GM18870 (cell line): ENCODE measurements at regions not wholly inside any gene's neighbourhood (a gene's known extent, or its start where the extent isn't known, plus 50 kb on each side); places are given as distances from the start of the nearest gene placed in this dataset.

ENCODE experiments used
- ATAC-seq: cut with Tn5 transposase; IDR thresholded peaks from one replicate; pipeline ENCODE4 v1.9.1; 2021; ENCODE audit warnings: moderate library complexity; ENCODE audit not compliant: unreplicated experiment

DNA sequence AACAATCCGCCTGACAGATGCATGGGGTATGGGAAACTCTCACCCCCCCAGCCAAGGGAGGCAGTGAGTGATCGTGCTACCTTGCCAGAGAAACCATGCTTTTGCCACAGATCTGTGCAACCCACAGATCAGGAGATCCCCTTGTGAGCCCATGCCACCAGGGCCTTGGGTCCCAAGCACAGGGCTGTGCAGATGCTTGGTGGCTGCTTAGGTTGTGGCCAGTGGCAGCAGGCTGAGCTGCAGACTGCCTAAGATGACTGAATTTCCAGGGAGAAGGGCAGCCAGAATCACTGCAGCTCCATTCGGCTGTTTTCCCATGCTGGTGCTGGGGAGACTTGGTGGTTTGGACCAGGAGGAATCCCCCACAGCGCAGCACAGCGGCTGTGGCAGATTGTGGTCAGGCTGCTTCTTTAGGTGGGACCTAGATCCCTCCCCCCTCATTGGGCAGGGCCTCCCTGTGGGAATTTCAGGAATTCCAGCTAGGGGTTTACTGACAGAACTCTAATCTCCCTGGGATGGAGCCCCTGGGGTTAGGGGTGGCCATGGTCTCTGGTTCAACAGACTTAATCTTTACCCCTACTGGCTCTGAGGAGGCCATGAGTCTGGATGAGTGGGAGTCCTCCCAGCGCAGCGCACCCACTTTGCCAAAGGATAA is 264.6 kb upstream of the DAAM1 start:
- no peak for ATAC-seq

DNA sequence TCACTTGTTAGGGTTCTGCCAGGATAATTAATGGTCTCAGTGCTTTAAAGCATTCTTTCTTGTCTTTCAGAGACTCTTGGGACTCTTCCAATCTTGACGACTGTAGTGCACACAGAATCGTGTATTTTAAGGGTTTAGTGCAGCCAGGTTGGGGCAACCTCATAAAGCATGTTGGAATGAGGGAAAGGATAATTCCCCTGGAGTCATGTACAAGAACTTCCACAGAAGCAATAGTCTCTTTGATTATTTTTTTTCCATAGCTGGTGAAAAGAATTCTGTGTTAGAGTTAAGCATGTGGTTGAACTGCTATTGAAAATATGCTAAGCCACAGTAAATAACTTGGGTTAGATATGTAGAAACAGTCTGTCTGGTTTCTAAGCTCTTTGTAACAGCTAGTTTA is 246.8 kb upstream of the DAAM1 start:
- ATAC-seq, result no peak

DNA sequence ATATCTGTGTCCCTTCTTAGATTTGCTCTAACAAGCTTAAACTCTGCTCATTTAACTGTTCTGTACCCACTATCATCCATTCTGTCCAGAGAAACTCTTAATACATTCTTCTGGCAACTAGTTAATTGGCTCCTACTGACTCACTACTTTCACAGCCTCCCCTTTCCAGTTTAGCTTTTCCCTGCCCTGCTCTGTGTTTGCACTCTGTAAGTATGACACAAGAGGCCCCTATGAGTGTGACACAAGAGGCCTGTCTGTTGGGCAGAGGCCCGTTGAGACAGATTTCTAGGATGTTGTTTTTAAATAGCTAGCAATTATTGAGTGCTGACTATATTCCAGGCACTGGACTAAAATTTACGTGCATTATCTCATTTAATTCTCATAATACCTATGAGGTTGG is 246.0 kb upstream of the DAAM1 start:
- no peak for ATAC-seq

DNA sequence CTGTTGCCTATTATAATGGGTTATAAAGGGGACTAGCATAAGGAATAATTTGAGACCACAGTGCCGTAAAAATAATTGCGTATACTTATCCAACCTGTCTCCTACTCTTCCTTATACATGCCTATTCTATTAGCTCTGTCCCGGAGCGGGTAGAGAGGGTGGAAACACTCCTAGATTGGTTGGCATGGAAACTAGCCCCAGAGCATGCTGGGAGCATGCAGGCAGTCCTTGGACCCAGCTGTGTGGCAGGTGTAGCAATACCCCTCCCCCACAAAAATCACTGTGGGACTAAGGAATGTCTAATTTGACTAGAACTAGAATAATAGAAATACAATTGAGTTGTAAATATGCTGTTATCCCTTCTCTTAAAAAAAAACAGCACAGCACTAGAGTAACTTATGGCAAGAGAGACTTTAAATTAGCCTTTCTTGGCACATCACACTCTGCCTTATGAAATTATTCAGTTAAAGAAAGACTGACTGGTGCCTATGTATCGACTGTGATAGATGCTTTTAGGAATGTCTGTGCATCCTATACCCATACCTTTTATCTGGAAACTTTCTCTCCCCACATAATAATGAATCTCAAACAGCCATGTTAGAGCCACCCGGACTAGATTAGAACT is 244.0 kb upstream of the DAAM1 start:
- no peak for ATAC-seq

DNA sequence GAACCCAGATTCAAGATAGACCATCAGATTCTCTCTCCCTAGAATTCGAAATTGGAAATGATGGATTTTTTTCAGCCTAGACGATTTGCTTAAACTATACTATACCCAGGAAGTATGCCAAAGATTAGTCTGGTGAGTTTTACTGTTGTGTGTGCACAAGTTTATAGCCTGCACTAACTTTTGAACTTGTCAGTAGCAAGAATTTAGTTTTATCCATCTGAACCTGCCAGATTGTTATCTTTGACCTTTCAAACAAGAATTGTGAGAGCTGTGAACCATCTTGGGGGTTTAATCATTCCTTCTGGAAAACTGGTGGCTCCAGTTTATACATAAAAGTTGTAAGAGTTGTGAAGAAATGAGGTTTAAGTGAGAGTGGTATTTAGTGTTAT is 243.5 kb upstream of the DAAM1 start:
- ATAC-seq, result no peak

DNA sequence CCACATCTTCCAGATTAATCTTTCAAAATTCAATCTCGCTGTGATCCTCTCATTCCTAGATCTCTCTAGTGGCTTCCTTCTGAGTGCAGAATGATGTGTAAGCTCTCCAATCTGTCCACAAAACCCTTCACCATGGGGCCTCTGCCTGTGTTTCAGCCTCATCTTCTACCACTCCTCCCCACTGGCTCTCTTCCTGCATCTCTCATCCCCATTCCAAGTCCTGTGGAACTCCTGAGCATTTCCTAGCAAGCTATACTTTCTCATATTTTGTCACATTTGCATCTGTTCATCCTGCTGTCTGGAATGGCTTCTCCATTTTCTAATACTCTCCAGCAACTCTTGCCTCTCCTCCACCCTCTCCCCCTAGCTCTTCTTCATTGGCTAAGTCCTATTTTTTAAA is 242.0 kb upstream of the DAAM1 start:
- ATAC-seq, result no peak

DNA sequence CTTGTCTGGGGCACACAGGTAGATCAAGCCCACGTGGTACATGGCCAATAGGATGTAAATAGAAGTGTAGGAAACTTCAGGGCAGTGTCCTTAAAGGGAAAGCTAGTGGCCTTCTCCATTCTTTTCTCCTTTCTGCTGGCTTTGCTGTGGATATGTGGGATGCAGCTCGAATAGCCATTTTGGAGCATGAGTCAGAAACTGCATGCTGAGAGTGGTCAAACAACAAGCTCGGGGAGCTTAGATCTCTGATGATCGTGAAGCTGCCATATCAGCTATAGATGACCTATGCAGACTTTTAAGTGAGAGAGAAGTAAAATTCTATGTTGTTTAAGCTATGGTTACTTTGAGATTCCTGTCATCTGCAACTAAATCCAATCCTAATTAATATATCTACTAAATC is 241.3 kb upstream of the DAAM1 start:
- ATAC-seq, result no peak

DNA sequence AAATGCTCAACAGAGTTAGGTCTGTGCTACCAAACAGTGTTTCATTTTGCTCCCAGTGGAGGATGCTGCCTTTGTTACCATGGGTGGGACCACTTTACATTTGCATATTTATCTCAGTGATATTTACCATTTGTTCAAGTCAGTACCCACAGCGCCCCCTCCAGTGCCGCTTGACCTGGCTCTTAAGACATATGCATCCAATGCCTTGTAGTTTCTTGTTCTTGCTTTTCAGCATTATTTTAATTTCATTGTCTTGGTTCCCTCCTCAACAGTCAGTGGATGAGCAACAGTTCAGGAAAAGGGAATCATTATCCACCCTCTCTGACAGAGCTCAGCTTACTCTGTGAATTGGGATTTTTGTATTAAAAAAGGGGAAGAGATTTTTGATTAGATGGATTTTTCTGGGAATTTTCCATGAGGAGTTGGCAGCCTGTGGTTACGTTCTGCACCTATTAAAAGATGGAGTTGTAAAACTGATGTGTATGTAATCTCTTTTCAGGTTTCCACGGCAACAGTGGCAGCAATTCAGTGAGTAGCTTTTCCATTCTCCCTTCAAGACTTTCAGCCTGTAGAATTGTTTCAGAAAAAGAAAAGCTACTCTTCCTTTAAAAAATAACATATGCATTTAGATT is 240.5 kb upstream of the DAAM1 start:
- no peak for ATAC-seq

DNA sequence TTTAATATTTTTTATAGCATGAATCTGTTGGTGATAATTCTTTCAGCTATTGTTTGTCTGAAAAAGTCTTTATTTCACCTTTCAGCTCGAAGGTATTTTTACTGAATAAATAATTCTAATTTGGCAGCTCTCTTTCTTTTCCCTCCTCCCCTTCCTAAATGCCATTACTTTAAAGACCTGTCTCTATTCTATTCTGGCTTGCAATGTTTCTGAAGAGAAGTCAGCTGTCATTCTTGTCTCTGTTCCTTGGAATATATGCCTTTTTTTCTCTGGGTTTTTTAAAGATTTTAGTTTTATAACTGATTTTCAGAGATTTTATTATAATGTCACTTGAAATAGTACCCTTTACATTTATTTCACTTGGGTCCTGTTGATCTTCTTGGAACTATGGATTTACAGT is 237.9 kb upstream of the DAAM1 start:
- ATAC-seq, result no peak

DNA sequence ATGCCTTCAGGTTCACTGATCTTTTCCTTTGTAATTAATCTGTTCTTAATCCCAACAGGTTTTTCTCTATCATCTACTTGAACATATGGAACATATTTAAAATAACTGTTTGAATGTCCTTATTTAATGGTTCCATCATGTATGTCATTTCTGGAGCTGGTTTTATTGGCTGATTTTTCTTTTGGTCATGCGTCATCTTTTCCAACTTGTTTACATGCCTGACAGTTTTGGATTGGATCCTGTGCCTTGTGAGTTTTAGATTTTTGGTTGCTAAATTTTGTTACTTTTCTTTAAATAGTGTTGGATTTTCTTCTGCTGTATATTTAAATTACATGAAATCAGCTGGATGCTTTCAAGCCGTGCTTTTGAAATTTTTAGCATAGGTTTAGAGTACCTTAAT is 237.3 kb upstream of the DAAM1 start:
- ATAC-seq, result no peak

DNA sequence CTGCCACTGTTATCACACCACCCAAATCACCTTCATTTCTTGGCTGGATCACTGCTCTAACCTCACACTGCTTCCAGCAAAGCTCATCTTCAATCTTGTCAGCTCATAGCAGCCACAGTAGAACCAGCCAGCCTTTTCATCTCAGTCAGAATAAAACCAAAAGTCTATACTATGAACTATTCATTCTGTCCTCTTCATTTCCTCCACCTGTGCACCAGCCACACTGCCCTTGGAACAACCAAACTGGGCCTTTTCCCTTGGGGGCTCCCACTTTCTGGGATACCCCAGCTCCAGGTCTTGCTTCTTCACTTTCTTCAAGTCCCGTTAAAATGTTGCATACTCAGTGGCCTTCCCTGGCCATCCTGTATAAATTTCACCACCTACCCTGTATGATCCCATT is 234.4 kb upstream of the DAAM1 start:
- ATAC-seq, result peak; percentile 50

DNA sequence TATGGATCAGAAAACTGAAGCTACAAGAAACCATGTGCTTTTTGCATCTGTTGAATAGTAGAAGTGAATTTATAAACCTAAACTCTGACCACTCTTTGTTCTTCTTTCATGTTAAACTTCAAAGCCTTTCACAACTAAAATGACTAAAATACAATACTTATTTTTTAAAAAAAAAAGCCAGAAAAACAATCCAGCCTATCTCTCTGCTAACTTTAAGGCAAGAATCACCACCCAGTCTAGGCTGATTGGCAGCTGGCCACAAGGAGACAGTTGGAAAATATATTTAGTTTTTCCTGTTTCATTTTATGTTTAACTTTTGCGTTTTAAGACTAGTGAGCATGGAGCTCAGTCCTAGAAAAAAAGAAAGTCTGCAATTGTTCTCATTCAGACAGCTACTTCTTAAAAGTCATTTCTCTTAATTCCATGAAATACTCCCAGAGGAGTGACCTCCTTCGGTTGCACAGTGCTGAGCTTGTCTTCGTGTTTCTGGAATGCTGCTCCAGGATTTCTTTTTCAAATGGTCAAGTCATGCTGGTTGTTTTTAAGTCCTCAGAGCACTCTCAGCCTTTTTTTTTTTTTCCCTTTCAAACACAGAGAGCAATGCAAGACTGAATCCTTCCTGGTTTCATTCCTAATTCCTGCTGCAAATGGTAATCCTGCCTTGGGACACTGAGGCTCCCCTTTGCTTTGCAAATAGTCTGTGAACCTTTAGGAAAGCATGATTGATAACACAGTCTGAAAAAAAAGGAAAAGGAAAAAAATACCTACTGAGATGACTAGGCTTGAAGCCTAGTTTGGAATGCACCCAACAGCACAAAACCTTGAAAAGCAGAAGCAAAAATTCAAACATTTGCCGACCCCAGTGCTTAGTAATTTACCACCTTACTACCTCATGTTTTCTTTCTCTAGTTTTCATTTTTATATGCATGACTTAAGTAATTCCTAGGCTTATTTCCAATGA is 233.3 kb upstream of the DAAM1 start:
- peak; percentile 55 for ATAC-seq

DNA sequence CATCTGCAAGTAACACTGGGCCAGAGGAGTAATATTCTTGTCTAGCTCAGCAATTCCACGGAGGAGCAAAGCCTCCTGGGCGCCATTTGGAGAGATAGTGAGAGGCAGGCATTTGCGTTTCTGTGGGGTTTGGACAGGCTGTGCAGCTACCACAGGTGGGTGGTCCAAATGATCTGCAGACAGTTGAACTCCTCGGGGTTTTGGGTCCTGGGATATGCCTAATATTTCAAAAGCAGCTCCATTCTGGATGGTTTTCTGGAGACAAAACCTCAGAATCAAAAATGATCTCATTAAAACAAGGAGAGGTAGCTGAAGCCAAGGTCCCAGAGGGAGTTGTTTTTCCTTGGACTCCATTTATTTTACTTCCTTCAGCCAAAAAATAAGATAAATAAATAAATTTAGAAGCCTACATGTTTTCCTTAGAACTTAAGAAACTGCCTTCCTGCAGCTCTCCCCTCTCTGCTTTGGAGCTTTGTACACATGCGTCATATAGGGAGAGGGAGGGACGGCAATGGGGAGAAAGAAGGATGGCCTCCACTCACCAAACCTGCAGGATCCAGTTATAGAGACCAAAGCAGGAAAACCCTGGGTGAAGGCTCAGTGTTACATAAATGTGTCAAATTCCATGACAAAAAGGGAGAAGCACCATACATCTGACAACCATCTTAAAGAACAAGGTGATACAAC is 227.3 kb upstream of the DAAM1 start:
- ATAC-seq, result no peak

DNA sequence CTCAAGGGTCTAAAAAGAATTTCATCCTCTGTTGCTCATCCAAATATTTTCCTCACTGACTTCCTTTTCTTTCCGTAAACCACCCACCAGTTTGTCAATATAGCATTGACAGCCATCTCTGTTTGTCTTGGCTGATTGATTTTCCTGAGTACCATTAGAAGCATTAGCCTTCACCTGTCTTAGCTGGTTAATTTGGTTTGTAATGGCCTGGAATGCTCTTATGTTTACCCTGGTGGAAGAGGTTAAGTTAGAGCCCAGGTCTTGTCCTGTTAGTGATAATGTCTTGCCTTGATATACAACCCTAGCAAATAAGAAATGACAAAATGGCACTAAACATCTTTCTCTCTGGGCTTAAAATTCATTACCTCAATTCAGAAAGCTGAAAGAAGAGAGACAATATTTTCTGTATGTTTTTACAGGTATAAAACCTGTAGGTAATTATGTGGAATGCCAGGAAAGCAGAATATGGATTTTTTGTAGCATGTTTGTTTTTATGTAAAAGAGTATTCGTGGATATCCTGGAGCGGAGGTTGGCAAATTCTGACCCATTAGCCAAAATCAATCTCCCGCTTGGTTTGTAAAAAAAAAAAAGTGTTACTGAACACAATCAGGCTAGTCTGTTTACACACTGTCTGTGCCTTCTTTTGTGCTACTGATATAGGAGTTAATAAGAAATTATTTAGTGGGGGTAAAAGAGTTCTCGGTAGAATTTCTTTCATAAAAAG is 224.4 kb upstream of the DAAM1 start:
- ATAC-seq, result no peak

DNA sequence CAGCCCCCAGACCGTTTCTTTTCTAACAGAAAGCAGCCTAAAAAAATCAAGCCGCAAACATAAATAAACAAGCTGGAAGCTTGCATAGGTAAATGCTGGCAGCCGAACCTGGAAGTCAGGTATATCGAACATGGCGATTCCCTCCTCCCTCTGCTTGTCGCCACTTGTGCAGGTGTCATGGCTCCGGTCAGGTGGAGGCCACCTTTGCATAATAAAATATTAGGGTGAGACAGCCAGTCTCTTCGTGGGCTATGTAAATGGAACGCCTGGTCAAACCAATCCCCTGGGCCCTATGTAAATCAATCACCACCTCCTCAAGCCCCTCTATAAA is 223.9 kb upstream of the DAAM1 start:
- no peak for ATAC-seq

DNA sequence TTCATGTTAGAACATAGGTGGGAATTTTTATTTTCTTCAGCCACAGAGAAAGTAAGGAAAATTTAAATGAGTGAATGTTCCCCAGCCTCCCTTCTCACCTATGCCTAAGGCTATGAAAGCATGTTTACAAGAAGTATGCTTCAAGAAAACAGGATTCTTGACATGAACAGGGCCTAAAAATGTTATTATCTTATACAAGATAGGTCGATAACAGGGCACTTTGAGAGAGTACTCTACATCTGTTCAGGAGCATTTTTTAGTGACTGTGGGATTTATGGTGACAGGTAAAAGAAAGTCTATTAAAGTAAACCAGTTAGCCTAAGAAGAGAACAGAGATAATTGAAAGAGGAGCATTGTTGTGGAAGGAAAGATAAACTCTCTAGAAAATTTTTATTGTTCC is 222.9 kb upstream of the DAAM1 start:
- no peak for ATAC-seq

DNA sequence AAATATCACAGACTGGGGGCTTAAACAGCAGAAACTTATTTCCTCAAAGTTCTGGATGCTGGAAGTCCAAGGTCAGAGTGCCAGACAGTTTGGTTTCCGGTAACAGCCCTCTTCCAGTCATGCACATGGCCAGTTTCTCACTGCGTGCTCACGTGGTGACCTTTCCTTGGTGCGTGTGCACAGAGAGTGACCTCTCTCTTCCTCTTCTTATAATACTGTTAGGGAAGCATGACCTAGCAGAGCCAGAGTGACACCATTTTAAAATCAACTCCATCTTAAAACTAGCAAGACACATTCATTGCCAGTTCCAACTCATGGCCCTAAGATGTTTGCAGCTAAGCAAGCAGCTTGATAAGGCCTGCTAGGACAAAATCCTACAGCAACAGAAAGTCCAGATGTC is 221.5 kb upstream of the DAAM1 start:
- no peak for ATAC-seq

DNA sequence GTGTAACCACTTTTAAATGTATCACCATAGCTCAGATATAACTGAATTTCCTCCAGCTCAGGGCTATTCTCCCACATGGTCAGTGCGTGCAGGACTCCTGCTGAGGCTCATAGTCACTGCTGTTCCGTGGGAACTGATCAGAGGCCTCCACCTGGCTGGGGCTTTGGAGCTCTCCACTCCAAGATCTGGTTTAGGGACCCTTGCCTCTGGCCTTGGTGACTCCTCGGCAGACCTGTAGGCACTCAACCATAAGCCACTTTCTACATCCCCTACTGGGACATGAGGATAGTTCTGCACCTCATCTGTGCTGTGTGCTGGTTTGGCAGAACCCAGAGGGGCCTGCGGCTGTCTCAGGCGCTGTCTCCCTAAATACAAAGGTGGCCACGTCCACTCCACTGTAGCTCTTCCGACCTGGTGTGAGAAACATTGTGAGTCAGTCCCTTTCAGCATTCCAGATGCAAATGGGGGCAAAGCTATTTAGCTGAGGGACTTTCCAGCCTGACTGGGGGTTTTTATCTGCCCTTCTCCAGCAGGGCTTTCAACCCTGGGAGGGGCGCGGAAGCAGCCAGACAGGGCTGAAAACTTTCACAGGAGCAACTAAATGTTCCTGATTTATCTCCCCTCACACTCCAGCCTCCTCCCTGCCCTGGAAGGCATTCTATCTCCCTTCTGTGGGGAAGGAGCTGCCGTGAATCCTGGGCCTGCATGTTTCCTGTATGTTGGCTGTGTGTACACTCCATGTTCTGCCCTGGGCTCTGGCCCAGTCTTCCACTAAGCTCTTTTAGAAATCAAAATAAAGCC is 218.3 kb upstream of the DAAM1 start:
- no peak for ATAC-seq

DNA sequence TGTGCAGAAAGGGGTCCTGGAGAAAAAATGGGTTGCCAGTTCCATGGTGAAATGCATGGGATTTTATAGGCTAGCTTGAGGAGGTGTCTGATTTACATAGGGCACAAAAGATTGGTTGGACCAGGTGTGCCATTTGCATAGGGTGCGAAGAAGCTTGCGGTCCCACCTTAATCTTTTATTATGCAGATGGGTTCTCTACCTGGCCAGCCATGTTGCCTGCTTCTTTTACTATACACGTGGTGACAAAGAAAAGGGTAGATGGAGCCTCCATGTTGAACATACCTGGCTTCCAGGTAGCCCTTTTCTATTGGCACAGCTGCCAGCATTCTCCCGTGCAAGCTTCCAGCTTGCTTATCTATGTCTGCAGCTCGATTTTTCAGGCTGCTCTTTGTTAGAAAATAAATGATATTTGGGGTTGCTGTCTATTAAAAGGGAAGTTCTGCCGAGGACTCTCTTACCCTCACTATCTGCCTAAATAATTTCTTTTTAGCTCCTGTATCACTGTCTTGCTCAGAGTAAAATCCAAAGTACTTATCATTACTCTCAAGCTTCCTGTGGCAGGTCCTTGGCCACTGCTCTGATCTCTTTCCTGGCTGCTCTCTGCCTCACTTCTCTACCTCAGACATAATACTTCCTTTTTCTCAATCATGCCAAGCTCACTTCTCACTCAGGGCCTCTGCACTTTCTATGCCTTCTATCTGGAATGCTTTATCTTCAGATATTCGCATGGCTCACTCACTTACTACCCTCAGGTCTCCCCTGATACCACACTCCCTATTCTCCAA is 216.0 kb upstream of the DAAM1 start:
- no peak for ATAC-seq
